PC-3 (cell line): ENCODE measurements at regions not wholly inside any gene's neighbourhood (a gene's known extent, or its start where the extent isn't known, plus 50 kb on each side); places are given as distances from the start of the nearest gene placed in this dataset.

Experiments
- ATAC-seq: fragments of 200-7000 bp; cut with Tn5 transposase; 2 replicates; pipeline ENCODE4 v1.9.1; 2020; ENCODE audit warnings: mild to moderate bottlenecking, moderate library complexity
- BruUV-seq: library from RNA; stranded (reverse); fragments of 400-500 nt; replicated peaks from 2 replicates; lab custom pipeline; 2021; lab: Mats Ljungman, UMichigan
- CTCF ChIA-PET: fragments of 300-600 bp; sonication (Branson Sonifier 250); formaldehyde crosslinking; loops from one replicate; lab custom pipeline; 2022; ENCODE audit warnings: antibody characterized with exemption; lab: Charles Lee
- POLR2A ChIA-PET: fragments of 300-600 bp; sonication (Branson Sonifier 250); formaldehyde crosslinking; loops from one replicate; lab custom pipeline; 2022; ENCODE audit warnings: antibody characterized with exemption; ENCODE audit not compliant: unreplicated experiment; lab: Charles Lee
- DNase-seq: peaks from one replicate; pipeline ENCODE4 v3.0.0-alpha.2; 2015
- H2AFZ ChIP-seq: fragments of 300-600 bp; sonication (generic); 2 replicates; pipeline ENCODE4 v1.6.0; 2016; ENCODE audit warnings: antibody characterized with exemption, low read length
- H3F3A ChIP-seq: fragments of 300-600 bp; sonication (generic); one replicate; pipeline ENCODE4 v1.6.0; 2017; ENCODE audit warnings: antibody characterized with exemption, low read length, control low read depth, mild to moderate bottlenecking; ENCODE audit not compliant: unreplicated experiment
- H3K27ac ChIP-seq: fragments of 300-600 bp; sonication (generic); 2 replicates; pipeline ENCODE4 v1.5.1; 2016; ENCODE audit warnings: mild to moderate bottlenecking, low read length
- H3K27me3 ChIP-seq: fragments of 300-600 bp; sonication (generic); 2 replicates; pipeline ENCODE4 v1.6.1; 2016; ENCODE audit warnings: low read length, mixed read lengths
- H3K36me3 ChIP-seq: fragments of 300-600 bp; sonication (generic); 2 replicates; pipeline ENCODE4 v1.6.1; 2016; ENCODE audit warnings: low read depth, mixed run types, low read length, mixed read lengths
- H3K4me1 ChIP-seq: fragments of 300-600 bp; sonication (generic); 2 replicates; pipeline ENCODE4 v1.5.1; 2016; ENCODE audit warnings: low read length; ENCODE audit not compliant: insufficient read depth
- H3K4me2 ChIP-seq: fragments of 300-600 bp; sonication (generic); 2 replicates; pipeline ENCODE4 v1.6.0; 2016; ENCODE audit warnings: low read length
- H3K4me3 ChIP-seq: fragments of 300-600 bp; sonication (generic); 2 replicates; pipeline ENCODE4 v1.5.1; 2016; ENCODE audit warnings: mild to moderate bottlenecking, low read length, mixed read lengths
- H3K79me2 ChIP-seq: fragments of 300-600 bp; sonication (generic); 2 replicates; pipeline ENCODE4 v1.6.1; 2017; ENCODE audit warnings: low read length, mixed read lengths
- H3K9ac ChIP-seq: fragments of 300-600 bp; sonication (generic); 2 replicates; pipeline ENCODE4 v1.6.0; 2016; ENCODE audit warnings: mild to moderate bottlenecking, low read length
- H3K9me2 ChIP-seq: fragments of 300-600 bp; sonication (generic); replicated peaks from 2 replicates; pipeline ENCODE4 v1.6.1; 2016; ENCODE audit warnings: mixed run types, low read length, mixed read lengths
- H3K9me3 ChIP-seq: fragments of 300-600 bp; sonication (generic); 2 replicates; pipeline ENCODE4 v1.6.1; 2016; ENCODE audit warnings: low read length, mixed read lengths
- H4K20me1 ChIP-seq: fragments of 300-600 bp; sonication (generic); 2 replicates; pipeline ENCODE4 v1.6.1; 2016; ENCODE audit warnings: low read length, mixed read lengths
- EZH2 ChIP-seq: fragments of 300-600 bp; sonication (generic); IDR thresholded peaks from one replicate; pipeline ENCODE4 v1.6.1; 2017; ENCODE audit warnings: antibody characterized with exemption, mild to moderate bottlenecking, low read length; ENCODE audit not compliant: unreplicated experiment
- EZH2phosphoT487 ChIP-seq: fragments of 300-600 bp; sonication (generic); IDR thresholded peaks from 2 replicates; pipeline ENCODE4 v1.6.1; 2018; ENCODE audit warnings: mild to moderate bottlenecking, antibody characterized with exemption, low read length, borderline replicate concordance
- intact Hi-C: fragments of 100-400 bp; cut with micrococcal nuclease; formaldehyde crosslinking; loops from 2 replicates; pipeline ENCODE4 v1.9.0; 2023
- TF ChIP-seq, protein P1 (sequence below): fragments of 300-600 bp; sonication (generic); conservative IDR thresholded peaks from 2 replicates; pipeline ENCODE4 v1.5.1; 2017; ENCODE audit warnings: antibody characterized with exemption, low read depth, mild to moderate bottlenecking, low read length

DNA sequence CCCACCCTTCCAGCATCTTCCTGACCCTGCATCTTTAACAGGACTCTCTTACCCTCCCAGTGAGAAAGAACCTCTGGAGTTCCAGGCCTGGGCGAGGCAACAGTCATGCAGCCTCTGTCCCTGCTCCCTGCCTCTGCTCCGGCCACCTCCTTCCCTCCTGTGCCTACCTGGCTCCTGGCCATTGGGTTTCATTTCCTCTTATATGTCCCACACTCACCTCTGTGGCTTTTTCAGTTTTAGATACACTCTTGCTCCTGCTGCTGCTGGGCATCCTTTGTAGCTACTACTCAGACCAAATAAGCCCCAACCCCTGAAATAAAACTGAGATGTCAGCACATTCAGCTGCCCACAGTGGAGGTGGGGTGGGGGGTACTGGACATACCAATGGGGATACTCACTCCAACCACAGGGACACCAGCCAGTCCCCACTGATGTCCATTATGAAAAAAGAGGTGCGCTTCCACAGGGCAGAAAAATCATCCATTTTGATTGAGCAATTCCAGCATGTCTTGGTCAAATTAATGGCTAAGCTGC is 99.1 kb upstream of the NRXN3 start:
- no peaks in the 10 kb centered on the region for H4K20me1 ChIP-seq
- no peak for DNase-seq
- H3K4me2 ChIP-seq: no peak overlapping the region
- H3K79me2 ChIP-seq: no peaks in the 10 kb centered on the region
- H2AFZ ChIP-seq: no peak overlapping the region
- CTCF ChIA-PET: no interaction called here
- no peak for TF ChIP-seq EZH2phosphoT487
- no peak for TF ChIP-seq EZH2
- TF ChIP-seq, protein P1, sequence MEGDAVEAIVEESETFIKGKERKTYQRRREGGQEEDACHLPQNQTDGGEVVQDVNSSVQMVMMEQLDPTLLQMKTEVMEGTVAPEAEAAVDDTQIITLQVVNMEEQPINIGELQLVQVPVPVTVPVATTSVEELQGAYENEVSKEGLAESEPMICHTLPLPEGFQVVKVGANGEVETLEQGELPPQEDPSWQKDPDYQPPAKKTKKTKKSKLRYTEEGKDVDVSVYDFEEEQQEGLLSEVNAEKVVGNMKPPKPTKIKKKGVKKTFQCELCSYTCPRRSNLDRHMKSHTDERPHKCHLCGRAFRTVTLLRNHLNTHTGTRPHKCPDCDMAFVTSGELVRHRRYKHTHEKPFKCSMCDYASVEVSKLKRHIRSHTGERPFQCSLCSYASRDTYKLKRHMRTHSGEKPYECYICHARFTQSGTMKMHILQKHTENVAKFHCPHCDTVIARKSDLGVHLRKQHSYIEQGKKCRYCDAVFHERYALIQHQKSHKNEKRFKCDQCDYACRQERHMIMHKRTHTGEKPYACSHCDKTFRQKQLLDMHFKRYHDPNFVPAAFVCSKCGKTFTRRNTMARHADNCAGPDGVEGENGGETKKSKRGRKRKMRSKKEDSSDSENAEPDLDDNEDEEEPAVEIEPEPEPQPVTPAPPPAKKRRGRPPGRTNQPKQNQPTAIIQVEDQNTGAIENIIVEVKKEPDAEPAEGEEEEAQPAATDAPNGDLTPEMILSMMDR: no peak
- no peak for ATAC-seq
- no peak overlapping the region for H3K27ac ChIP-seq
- H3K9me2 ChIP-seq: no peaks in the 10 kb centered on the region
- H3K36me3 ChIP-seq: no peaks in the 10 kb centered on the region
- no peak overlapping the region for H3K4me3 ChIP-seq
- intact Hi-C loops: no loop called here
- POLR2A ChIA-PET: no interaction called here
- H3K27me3 ChIP-seq: peaks cover 7% of the 10 kb centered on the region; the same call in 1 of the 2 replicates
- H3K4me1 ChIP-seq: no peaks in the 10 kb centered on the region
- no peak overlapping the region for H3K9ac ChIP-seq
- H3K9me3 ChIP-seq: no peaks in the 10 kb centered on the region
- no TSS peak for BruUV-seq
- H3F3A ChIP-seq: no peaks in the 10 kb centered on the region

DNA sequence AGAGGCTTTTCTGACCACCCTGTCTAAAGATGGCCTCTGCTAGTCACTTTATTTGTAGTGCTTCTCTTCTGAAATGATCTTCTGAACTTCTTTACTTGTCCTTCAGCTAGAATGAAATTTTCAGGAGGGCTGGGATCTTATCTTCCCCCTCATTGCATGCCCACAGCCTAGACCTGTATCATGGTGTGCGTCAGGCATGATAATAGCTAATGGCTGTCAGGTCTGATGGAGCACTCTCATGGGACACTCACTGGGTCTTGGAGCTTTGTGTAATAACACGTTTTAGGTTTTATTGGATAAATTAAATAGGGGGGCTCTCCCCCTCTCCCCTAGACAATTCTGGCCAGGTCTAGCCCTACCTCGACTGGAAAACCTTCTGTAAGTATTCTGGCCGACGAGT is 97.1 kb upstream of the NRXN3 start:
- no peaks in the 10 kb centered on the region for H3F3A ChIP-seq
- no peaks in the 10 kb centered on the region for H4K20me1 ChIP-seq
- DNase-seq: no peak
- H3K27ac ChIP-seq: no peak overlapping the region
- H3K9me2 ChIP-seq: no peaks in the 10 kb centered on the region
- H3K36me3 ChIP-seq: no peaks in the 10 kb centered on the region
- CTCF ChIA-PET: no interaction called here
- no peak overlapping the region for H2AFZ ChIP-seq
- H3K9me3 ChIP-seq: no peaks in the 10 kb centered on the region
- H3K4me3 ChIP-seq: no peak overlapping the region
- POLR2A ChIA-PET: no interaction called here
- H3K79me2 ChIP-seq: no peaks in the 10 kb centered on the region
- TF ChIP-seq EZH2: no peak
- TF ChIP-seq EZH2phosphoT487: no peak
- TF ChIP-seq, protein P1: no peak
- ATAC-seq: no peak
- intact Hi-C loops: no loop called here
- no peak overlapping the region for H3K4me2 ChIP-seq
- no TSS peak for BruUV-seq
- no peak overlapping the region for H3K9ac ChIP-seq
- H3K4me1 ChIP-seq: no peaks in the 10 kb centered on the region
- no peaks in the 10 kb centered on the region for H3K27me3 ChIP-seq

DNA sequence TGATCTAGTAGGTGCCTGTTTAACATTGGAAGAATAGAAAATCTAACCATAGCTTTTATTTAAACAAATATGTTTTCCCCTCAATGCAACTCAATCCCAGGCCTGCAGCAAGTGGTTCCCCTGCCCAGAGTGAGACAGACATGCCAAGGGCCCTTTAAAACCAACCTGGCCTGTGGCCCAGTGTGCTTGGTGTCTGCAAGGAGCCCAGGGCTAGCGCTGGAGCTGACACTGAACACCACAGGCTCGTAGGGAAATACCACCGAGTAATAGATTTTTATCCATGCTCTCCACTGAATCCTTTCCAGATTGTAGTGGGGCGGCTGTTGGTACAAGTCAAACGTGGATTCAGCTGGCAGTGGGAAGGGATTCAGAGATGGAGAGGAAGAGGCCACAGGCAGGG is 95.6 kb upstream of the NRXN3 start:
- Histone ChIP-seq H4K20me1 (no peaks in the 10 kb centered on the region), H3K9me3 (no peaks in the 10 kb centered on the region), H3K9me2 (no peaks in the 10 kb centered on the region), H3K4me3 (no peak overlapping the region), H2AFZ (no peak overlapping the region), H3K79me2 (no peaks in the 10 kb centered on the region), H3K4me1 (no peaks in the 10 kb centered on the region), H3K27ac (no peak overlapping the region), H3F3A (no peaks in the 10 kb centered on the region), H3K27me3 (no peaks in the 10 kb centered on the region), H3K9ac (no peak overlapping the region), H3K36me3 (no peaks in the 10 kb centered on the region), H3K4me2 (no peak overlapping the region)
- no peak for ATAC-seq
- intact Hi-C loops: no loop called here
- no peak for TF ChIP-seq EZH2phosphoT487
- TF ChIP-seq, protein P1: no peak
- no peak for TF ChIP-seq EZH2
- BruUV-seq: no TSS peak
- ChIA-PET CTCF (no interaction called here), POLR2A (no interaction called here)
- DNase-seq: no peak
